ENCODE measurements at regions not wholly inside any gene's neighbourhood (a gene's known extent, or its start where the extent isn't known, plus 50 kb on each side); places are given as distances from the start of the nearest gene placed in this dataset.

DNA sequence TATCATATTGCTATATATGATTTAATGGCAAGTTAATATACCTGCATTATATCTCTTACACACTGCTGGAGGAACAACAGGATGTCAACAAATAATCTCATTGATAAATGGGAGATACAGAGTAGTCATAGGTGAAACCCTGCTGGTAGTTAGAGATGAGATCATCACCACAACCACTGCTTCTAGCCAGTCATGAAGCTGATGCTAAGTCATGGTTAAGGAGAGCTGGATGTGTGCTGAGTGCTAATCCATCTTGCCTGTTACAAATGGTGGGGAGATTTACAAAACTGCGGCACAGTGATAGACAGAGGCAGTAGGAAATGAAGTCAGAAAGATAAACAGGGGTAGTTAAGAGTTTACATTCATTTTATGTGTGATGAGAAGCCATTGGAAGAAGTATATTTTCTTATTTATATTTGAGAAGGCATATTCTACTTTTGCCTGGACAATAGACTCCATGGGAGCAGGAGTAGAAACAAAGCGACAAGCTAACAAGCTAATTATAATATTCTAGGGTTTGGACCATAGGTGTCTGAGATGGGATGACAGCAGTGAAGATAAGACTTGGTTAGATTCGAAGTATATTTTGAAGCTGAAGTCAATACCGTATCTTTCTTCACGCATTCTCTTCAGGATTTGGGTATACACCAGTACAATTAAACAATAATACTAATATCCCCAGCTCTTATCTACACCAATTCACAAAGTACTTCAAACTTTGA, 78.0 kb upstream of the TRPC4 start:
- no peaks in the 10 kb centered on the region for H3K79me1 ChIP-seq (ENCODE audit: low read depth in 1 of 2, low read length in 2 of 2)
- H3K23ac ChIP-seq (ENCODE audit: low read depth, low read length): no peak overlapping the region
- no TSS peak for BruUV-seq (replicated peaks)
- H3K9me3 ChIP-seq (ENCODE audit: control insufficient read depth, insufficient read depth, low read length): no peaks in the 10 kb centered on the region
- no peak overlapping the region for H2BK15ac ChIP-seq (ENCODE audit: low read depth, low read length)
- H3K18ac ChIP-seq (ENCODE audit: low read depth, low read length): no peak overlapping the region
- DNase-seq (no peak), ATAC-seq (ENCODE audit: low read depth) (no peak)
- H4K8ac ChIP-seq (ENCODE audit: low read depth in 2 of 2, low read length in 2 of 2): no peak overlapping the region
- ChIA-PET CTCF (no interaction called here), POLR2A (ENCODE audit: unreplicated experiment) (no interaction called here)
- H3K9me1 ChIP-seq (ENCODE audit: insufficient read depth, low read length): no peaks in the 10 kb centered on the region
- no peak overlapping the region for H3K4me2 ChIP-seq (ENCODE audit: low read depth, low read length)
- H2BK120ac ChIP-seq (ENCODE audit: low read depth, low read length): no peak overlapping the region
- H3K27me3 ChIP-seq (ENCODE audit: control insufficient read depth, insufficient read depth, low read length): no peaks in the 10 kb centered on the region; the same call in 1 of the 2 replicates
- no peak overlapping the region for H2BK20ac ChIP-seq (ENCODE audit: low read depth, low read length)
- no peak overlapping the region for H4K91ac ChIP-seq (ENCODE audit: insufficient read depth, low read depth, low read length)
- H3K4ac ChIP-seq (ENCODE audit: low read depth, low read length): no peak overlapping the region
- no peak overlapping the region for H4K5ac ChIP-seq (ENCODE audit: low read depth, low read length)
- no peak overlapping the region for H2AFZ ChIP-seq (replicated peaks; ENCODE audit: low read length, poor library complexity)
- H3K27ac ChIP-seq (ENCODE audit: insufficient read depth, low read length): no peak overlapping the region
- no peaks in the 10 kb centered on the region for H3K4me1 ChIP-seq (ENCODE audit: control insufficient read depth, insufficient read depth, low read length)
- no peaks in the 10 kb centered on the region for H4K20me1 ChIP-seq (ENCODE audit: insufficient read depth, low read length)
- intact Hi-C loops (cut with micrococcal nuclease) (no loop called here), dilution Hi-C loops (cut with HindIII; ENCODE audit: low sequenced_read_pairs, unreplicated experiment) (no loop called here), in situ Hi-C loops (cut with MboI; ENCODE audit: low sequenced_read_pairs) (no loop called here)
- H3K9ac ChIP-seq (ENCODE audit: low read depth, low read length): no peak overlapping the region
- no peak for TF ChIP-seq CHD1 (IDR thresholded peaks at IDR 0.05; ENCODE audit: low read depth, low read length)
- no peak for TF ChIP-seq FOS (IDR thresholded peaks at IDR 0.05; ENCODE audit: low read depth, low read length)
- H3K36me3 ChIP-seq (ENCODE audit: control insufficient read depth, insufficient read depth, low read length): no peaks in the 10 kb centered on the region
- H2AK9ac ChIP-seq (replicated peaks; ENCODE audit: low read depth, low read length, poor library complexity): no peak overlapping the region
- no peak overlapping the region for H2BK5ac ChIP-seq (ENCODE audit: low read depth, low read length, poor library complexity, severe bottlenecking)
- no peak overlapping the region for H3K4me3 ChIP-seq (ENCODE audit: insufficient read depth, low read depth, low read length)
- no CpG with 5 or more reads among the region's 5 CpGs for WGBS, 2 experiments (ENCODE audit: extremely low coverage in 2 of 2, insufficient read length in 1 of 2)
- H2AK5ac ChIP-seq (ENCODE audit: low read depth, low read length): no peak overlapping the region
- no peak overlapping the region for H3K14ac ChIP-seq (replicated peaks; ENCODE audit: low read depth, low read length)
- H3K56ac ChIP-seq (ENCODE audit: extremely low read depth, insufficient read depth, low read length): no peak overlapping the region
